NB4 (cell line): ENCODE measurements at regions not wholly inside any gene's neighbourhood (a gene's known extent, or its start where the extent isn't known, plus 50 kb on each side); places are given as distances from the start of the nearest gene placed in this dataset.

Experiments used
- CTCF ChIP-seq: IDR thresholded peaks from one replicate; pipeline ENCODE4 v1.5.1; 2012; ENCODE audit warnings: low read depth, low read length
- MAX ChIP-seq: IDR thresholded peaks from 2 replicates; pipeline ENCODE4 v1.6.1; 2011; ENCODE audit warnings: low read depth, low read length
- MYC ChIP-seq: IDR thresholded peaks from 2 replicates; pipeline ENCODE4 v1.6.1; 2011; ENCODE audit warnings: low read depth, low read length
- POLR2A ChIP-seq: IDR thresholded peaks from 2 replicates; pipeline ENCODE4 v1.6.1; 2011; ENCODE audit warnings: mild to moderate bottlenecking; ENCODE audit not compliant: insufficient read length; ENCODE audit errors: extremely low read depth

DNA sequence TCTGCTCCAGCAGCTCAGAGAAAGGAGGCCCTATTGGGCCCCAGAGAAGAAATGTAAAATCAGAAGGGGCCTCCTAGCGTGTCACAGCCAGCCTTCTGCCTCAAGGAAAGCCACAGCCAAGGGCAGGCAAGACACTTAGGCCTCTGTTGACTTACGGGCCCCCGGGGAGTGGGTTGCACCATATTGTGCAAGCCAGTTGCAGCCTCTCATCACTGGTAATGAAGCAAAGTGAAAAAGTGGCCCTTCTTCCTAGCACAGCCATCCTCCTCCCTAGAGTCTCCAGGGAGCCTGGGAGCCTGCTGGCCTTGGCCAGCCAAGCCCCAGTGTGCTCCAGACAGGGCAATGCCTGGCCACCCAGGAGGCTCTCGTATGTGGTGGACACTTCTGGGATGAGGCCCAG, 56.2 kb upstream of the GDF10 start:
- TF ChIP-seq CTCF = no peak
- TF ChIP-seq POLR2A = peak; percentile 25
- TF ChIP-seq MAX = peak; percentile 87
- peak; percentile 96 for TF ChIP-seq MYC
